ENCODE measurements at regions not wholly inside any gene's neighbourhood (a gene's known extent, or its start where the extent isn't known, plus 50 kb on each side); places are given as distances from the start of the nearest gene placed in this dataset.

DNA sequence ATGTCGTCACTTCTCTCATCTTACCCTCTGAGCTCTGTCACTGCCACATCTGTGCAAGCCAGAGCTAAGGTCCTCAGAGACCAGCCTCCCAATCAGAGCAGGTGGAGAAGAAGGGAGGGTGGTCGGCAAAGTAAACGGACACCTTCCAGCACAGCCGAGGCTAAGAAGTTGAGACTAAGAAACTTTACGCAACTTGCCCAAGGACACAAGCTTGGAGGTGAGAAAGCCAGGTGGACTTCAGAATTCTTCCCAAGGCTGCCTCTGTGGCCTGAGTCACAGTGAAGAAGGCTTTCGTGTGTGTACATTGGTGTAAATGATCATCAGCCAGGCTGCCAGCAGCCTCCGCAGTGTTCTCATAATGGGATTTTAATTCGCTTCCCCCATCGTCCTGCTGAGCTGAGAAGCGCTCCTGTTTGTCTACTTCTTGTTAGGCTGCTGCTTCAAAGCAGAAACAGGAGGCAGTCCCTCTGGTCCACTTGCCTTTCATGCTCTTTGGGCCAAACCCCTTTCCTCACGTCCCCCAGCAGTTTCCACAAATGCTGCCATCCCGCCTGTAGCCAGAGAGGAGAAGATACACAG is 125.0 kb upstream of the RPL38 start:
- TF ChIP-seq POLR2A (IDR thresholded peaks at IDR 0.05) = no peak
- TF ChIP-seq, protein P1, sequence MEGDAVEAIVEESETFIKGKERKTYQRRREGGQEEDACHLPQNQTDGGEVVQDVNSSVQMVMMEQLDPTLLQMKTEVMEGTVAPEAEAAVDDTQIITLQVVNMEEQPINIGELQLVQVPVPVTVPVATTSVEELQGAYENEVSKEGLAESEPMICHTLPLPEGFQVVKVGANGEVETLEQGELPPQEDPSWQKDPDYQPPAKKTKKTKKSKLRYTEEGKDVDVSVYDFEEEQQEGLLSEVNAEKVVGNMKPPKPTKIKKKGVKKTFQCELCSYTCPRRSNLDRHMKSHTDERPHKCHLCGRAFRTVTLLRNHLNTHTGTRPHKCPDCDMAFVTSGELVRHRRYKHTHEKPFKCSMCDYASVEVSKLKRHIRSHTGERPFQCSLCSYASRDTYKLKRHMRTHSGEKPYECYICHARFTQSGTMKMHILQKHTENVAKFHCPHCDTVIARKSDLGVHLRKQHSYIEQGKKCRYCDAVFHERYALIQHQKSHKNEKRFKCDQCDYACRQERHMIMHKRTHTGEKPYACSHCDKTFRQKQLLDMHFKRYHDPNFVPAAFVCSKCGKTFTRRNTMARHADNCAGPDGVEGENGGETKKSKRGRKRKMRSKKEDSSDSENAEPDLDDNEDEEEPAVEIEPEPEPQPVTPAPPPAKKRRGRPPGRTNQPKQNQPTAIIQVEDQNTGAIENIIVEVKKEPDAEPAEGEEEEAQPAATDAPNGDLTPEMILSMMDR (IDR thresholded peaks at IDR 0.05) = no peak

Data from body of pancreas (tissue), 4 donors.